WI38 (cell line): ENCODE measurements at regions not wholly inside any gene's neighbourhood (a gene's known extent, or its start where the extent isn't known, plus 50 kb on each side); places are given as distances from the start of the nearest gene placed in this dataset.

Experiments
- H3K4me3 ChIP-seq: 2 replicates; pipeline ENCODE4 v1.5.1; 2011; ENCODE audit warnings: low read depth, mild to moderate bottlenecking, control low read depth, low read length
- TF ChIP-seq, protein P1 (sequence below): IDR thresholded peaks from 2 replicates; pipeline ENCODE4 v1.5.1; 2012; ENCODE audit warnings: low read depth, mild to moderate bottlenecking, control low read depth, low read length

- no peak overlapping the region for H3K4me3 ChIP-seq
- TF ChIP-seq, protein P1, sequence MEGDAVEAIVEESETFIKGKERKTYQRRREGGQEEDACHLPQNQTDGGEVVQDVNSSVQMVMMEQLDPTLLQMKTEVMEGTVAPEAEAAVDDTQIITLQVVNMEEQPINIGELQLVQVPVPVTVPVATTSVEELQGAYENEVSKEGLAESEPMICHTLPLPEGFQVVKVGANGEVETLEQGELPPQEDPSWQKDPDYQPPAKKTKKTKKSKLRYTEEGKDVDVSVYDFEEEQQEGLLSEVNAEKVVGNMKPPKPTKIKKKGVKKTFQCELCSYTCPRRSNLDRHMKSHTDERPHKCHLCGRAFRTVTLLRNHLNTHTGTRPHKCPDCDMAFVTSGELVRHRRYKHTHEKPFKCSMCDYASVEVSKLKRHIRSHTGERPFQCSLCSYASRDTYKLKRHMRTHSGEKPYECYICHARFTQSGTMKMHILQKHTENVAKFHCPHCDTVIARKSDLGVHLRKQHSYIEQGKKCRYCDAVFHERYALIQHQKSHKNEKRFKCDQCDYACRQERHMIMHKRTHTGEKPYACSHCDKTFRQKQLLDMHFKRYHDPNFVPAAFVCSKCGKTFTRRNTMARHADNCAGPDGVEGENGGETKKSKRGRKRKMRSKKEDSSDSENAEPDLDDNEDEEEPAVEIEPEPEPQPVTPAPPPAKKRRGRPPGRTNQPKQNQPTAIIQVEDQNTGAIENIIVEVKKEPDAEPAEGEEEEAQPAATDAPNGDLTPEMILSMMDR, result no peak
Measured at GRCh38 chr19:29404951-29405727, 120.7 kb upstream of the VSTM2B start.

- TF ChIP-seq, protein P1, result no peak
- H3K4me3 ChIP-seq, result no peak overlapping the region
Measured at GRCh38 chr19:29405728-29405995, 120.1 kb upstream of the VSTM2B start.

DNA sequence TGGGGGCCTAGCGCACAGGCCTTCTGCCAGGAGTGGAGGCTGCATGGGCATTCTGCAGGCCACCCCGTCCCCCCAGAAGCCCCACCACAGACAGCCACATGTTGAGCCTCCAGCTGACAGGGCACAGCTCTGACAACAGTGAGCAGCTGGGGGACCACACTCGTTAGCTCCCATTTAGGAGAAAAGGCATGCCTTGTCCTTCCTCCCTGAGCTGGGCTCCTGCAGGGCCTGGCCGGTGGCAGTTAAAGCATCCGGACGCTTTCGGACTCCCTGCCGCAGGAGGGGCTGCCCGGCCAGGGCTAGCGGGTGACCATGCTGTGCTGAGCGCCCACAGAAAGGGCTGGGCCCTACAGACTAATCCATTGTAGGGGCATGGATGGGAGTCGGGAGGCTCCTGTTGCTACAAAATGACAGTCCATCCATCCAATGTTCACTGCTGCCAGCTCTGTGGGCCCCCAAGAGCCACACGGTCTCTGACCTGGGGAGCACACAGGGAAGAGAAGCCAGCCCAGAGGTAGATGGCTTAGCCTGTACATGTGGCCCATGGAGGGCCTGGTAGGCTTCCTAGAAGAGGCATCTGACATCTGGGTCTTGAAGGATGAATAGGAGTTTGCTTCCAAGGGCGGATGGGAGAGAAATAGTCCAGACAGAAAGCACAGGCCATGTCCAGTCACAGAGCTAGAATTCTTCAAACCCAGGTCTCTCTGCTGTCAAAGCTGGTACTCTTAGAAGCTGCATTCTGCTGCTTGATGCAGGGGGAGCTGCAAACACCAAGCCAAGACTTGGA lies 116.5 kb upstream of the VSTM2B start:
- TF ChIP-seq, protein P1, result no peak
- no peak overlapping the region for H3K4me3 ChIP-seq

GRCh38 chr19:29410601-29411000 lies 115.2 kb upstream of the VSTM2B start:
- H3K4me3 ChIP-seq, result no peak overlapping the region

DNA sequence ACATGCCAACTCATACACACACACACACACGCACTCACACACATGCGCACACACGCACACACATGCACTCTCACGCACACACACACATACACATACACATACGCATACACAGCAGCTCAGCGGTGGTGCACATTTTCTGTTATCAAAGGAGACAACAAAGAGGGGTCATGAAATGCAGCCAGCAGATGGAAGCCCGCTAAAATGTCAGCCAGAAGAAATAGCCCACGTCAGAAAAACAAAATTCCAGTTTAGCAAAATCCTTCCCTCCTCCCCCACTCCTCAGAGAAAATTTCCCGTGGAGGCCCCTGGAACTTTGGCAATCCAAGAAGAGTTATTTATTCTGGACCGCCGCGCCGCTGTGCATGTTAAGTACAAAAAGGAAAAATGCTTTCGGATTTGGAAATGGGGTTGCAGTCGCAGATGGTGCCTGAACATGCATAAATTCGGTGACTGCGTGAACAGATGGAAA lies 114.6 kb upstream of the VSTM2B start:
- TF ChIP-seq, protein P1, result no peak
- no peak overlapping the region for H3K4me3 ChIP-seq

More at GRCh38 chr19:29410601-29411000, 115.2 kb upstream of the VSTM2B start:
- TF ChIP-seq, protein P1, result no peak

GRCh38 chr19:29413435-29413834 lies 112.4 kb upstream of the VSTM2B start:
- H3K4me3 ChIP-seq, result no peak overlapping the region
- TF ChIP-seq, protein P1, result no peak

DNA sequence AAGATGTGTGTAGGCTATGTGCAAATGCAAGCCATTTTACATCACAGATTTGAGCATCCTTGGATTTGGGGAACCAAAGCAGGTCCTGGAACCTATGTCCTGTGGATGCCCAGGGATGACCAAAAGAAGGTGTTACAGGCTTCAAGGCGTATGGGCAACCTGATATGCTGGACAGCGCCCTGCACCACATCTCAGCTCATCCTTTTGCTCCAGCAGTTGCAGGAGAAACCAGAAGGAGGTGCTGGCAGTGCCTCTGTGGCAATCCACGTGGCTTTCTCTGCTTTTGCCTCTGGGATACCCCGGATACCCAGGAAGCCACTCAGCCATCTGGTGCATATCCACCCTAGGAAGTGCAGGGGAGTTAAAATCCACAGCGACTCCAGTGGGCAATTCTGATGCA lies 110.3 kb upstream of the VSTM2B start:
- no peak overlapping the region for H3K4me3 ChIP-seq
- TF ChIP-seq, protein P1, result no peak
